M059J (cell line): ENCODE measurements at regions not wholly inside any gene's neighbourhood (a gene's known extent, or its start where the extent isn't known, plus 50 kb on each side); places are given as distances from the start of the nearest gene placed in this dataset.

Source experiments
- DNase-seq: peaks from one replicate; pipeline ENCODE4 v3.0.0-alpha.2; 2012; ENCODE audit warnings: low read depth

GRCh38 chr9:19597176-19597575 is 188.4 kb downstream of the ACER2 start:
- no peak for DNase-seq

GRCh38 chr9:19595003-19595402 is 186.2 kb downstream of the ACER2 start:
- DNase-seq: no peak

GRCh38 chr9:19587678-19588077 is 178.9 kb downstream of the ACER2 start:
- DNase-seq: no peak

GRCh38 chr9:19583890-19584289 is 175.1 kb downstream of the ACER2 start:
- no peak for DNase-seq

- DNase-seq: no peak
Measured at GRCh38 chr9:19577411-19577810, 168.6 kb downstream of the ACER2 start.

- no peak for DNase-seq
Measured at GRCh38 chr9:19568946-19569345, 160.1 kb downstream of the ACER2 start.

- no peak for DNase-seq
Measured at GRCh38 chr9:19564396-19565061, 155.7 kb downstream of the ACER2 start.

GRCh38 chr9:19555214-19555613 is 146.4 kb downstream of the ACER2 start:
- DNase-seq: no peak

GRCh38 chr9:19554529-19554928 is 145.7 kb downstream of the ACER2 start:
- DNase-seq: no peak

- DNase-seq: no peak
Measured at GRCh38 chr9:19553441-19553840, 144.6 kb downstream of the ACER2 start.

- no peak for DNase-seq
Measured at GRCh38 chr9:19552282-19553105, 143.7 kb downstream of the ACER2 start.

GRCh38 chr9:19551124-19551929 is 142.5 kb downstream of the ACER2 start:
- peak; percentile 3 for DNase-seq

- DNase-seq: no peak
Measured at GRCh38 chr9:19550009-19550408, 141.2 kb downstream of the ACER2 start.

GRCh38 chr9:19533373-19533772 is 124.6 kb downstream of the ACER2 start:
- DNase-seq: peak; percentile 26

GRCh38 chr9:19527663-19528062 is 118.9 kb downstream of the ACER2 start:
- DNase-seq: no peak

- DNase-seq: no peak
Measured at GRCh38 chr9:19522558-19522957, 113.7 kb downstream of the ACER2 start.

- no peak for DNase-seq
Measured at GRCh38 chr9:19521205-19521604, 112.4 kb downstream of the ACER2 start.

- DNase-seq: no peak
Measured at GRCh38 chr9:19517202-19517942, 108.6 kb downstream of the ACER2 start.

GRCh38 chr9:19516348-19516747 is 107.5 kb downstream of the ACER2 start:
- DNase-seq: no peak

- DNase-seq: peak; percentile 54
Measured at GRCh38 chr9:19513671-19514275, 105.0 kb downstream of the ACER2 start.

- no peak for DNase-seq
Measured at GRCh38 chr9:19512103-19512832, 103.5 kb downstream of the ACER2 start.
